DND-41 (cell line): ENCODE measurements at regions not wholly inside any gene's neighbourhood (a gene's known extent, or its start where the extent isn't known, plus 50 kb on each side); places are given as distances from the start of the nearest gene placed in this dataset.

ENCODE experiments used
- EZH2 ChIP-seq: IDR thresholded peaks from 3 replicates; pipeline ENCODE4 v1.6.1; 2012; ENCODE audit warnings: borderline replicate concordance, low read depth, mild to moderate bottlenecking, moderate library complexity, low read length, inconsistent platforms; ENCODE audit not compliant: severe bottlenecking
- TF ChIP-seq, protein P1 (sequence below): IDR thresholded peaks from 2 replicates; pipeline ENCODE4 v1.5.1; 2012; ENCODE audit warnings: borderline replicate concordance, low read length, moderate library complexity, mild to moderate bottlenecking; ENCODE audit not compliant: poor library complexity, severe bottlenecking; ENCODE audit errors: extremely low read depth

DNA sequence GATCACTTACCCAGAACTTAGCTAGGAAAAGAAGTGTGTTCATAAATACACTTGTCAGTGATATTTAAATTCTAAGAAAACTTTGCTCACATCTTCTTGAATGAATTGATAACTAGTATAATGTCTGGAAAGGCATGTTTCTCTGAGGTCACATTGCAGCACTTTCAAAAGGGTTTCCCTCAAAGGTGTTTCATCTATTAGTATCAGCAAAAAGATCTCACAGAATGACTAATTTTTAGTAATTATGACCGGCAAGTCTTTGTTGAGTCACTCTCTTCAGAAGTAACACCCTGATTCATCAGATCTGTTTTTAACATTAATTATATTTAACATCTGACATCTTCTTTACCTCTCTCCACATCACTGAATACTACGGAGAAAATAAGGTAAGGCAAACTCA is 222.3 kb downstream of the IKZF2 start:
- TF ChIP-seq, protein P1, sequence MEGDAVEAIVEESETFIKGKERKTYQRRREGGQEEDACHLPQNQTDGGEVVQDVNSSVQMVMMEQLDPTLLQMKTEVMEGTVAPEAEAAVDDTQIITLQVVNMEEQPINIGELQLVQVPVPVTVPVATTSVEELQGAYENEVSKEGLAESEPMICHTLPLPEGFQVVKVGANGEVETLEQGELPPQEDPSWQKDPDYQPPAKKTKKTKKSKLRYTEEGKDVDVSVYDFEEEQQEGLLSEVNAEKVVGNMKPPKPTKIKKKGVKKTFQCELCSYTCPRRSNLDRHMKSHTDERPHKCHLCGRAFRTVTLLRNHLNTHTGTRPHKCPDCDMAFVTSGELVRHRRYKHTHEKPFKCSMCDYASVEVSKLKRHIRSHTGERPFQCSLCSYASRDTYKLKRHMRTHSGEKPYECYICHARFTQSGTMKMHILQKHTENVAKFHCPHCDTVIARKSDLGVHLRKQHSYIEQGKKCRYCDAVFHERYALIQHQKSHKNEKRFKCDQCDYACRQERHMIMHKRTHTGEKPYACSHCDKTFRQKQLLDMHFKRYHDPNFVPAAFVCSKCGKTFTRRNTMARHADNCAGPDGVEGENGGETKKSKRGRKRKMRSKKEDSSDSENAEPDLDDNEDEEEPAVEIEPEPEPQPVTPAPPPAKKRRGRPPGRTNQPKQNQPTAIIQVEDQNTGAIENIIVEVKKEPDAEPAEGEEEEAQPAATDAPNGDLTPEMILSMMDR: no peak
- TF ChIP-seq EZH2: no peak
